RWPE2 (cell line): ENCODE measurements at regions not wholly inside any gene's neighbourhood (a gene's known extent, or its start where the extent isn't known, plus 50 kb on each side); places are given as distances from the start of the nearest gene placed in this dataset.

Experiments used
- ATAC-seq: fragments of 200-7000 bp; cut with Tn5 transposase; 3 replicates; pipeline ENCODE4 v1.9.1; 2021; ENCODE audit warnings: low read depth
- DNase-seq: peaks from one replicate; pipeline ENCODE4 v3.0.0-alpha.2; 2020; ENCODE audit warnings: low spot score
- H3K27ac ChIP-seq: fragments of 450-650 bp; 2 replicates; pipeline ENCODE4 v1.5.1; 2017; ENCODE audit warnings: mild to moderate bottlenecking; ENCODE audit not compliant: poor library complexity, severe bottlenecking
- H3K27me3 ChIP-seq: fragments of 250-450 bp; sonication (Bioruptor Pico); 2 replicates; pipeline ENCODE4 v1.5.1; 2021; ENCODE audit warnings: mild to moderate bottlenecking, moderate library complexity; ENCODE audit not compliant: insufficient read depth, poor library complexity, severe bottlenecking
- H3K36me3 ChIP-seq: fragments of 250-450 bp; sonication (Bioruptor Pico); 2 replicates; pipeline ENCODE4 v1.5.1; 2020; ENCODE audit warnings: low read depth, mild to moderate bottlenecking, moderate library complexity
- H3K4me1 ChIP-seq: fragments of 250-450 bp; sonication (Bioruptor Pico); 2 replicates; pipeline ENCODE4 v1.5.1; 2021; ENCODE audit warnings: mild to moderate bottlenecking, moderate library complexity; ENCODE audit not compliant: insufficient read depth, poor library complexity, severe bottlenecking
- H3K4me3 ChIP-seq: fragments of 250-450 bp; sonication (Bioruptor Pico); 2 replicates; pipeline ENCODE4 v1.5.1; 2021; ENCODE audit warnings: mild to moderate bottlenecking, moderate library complexity; ENCODE audit not compliant: severe bottlenecking
- H3K9me3 ChIP-seq: fragments of 250-450 bp; sonication (Bioruptor Pico); 2 replicates; pipeline ENCODE4 v1.5.1; 2021; ENCODE audit warnings: mild to moderate bottlenecking, moderate library complexity; ENCODE audit not compliant: severe bottlenecking
- CTCF ChIP-seq: fragments of 450-650 bp; IDR thresholded peaks from one replicate; pipeline ENCODE4 v1.5.1; 2017; ENCODE audit warnings: mild to moderate bottlenecking, moderate library complexity; ENCODE audit not compliant: poor library complexity, severe bottlenecking

GRCh38 chr7:109950256-109950655, 1140.7 kb upstream of the LRRN3 start:
- Histone ChIP-seq H3K9me3 (no peaks in the 10 kb centered on the region), H3K27ac (no peak overlapping the region), H3K27me3 (no peaks in the 10 kb centered on the region), H3K4me3 (no peak overlapping the region), H3K36me3 (no peaks in the 10 kb centered on the region), H3K4me1 (no peaks in the 10 kb centered on the region)
- ATAC-seq (no peak), DNase-seq (no peak)
- no peak for TF ChIP-seq CTCF

GRCh38 chr7:109950821-109951564, 1139.9 kb upstream of the LRRN3 start:
- no peak overlapping the region for H3K4me3 ChIP-seq
- H3K36me3 ChIP-seq: no peaks in the 10 kb centered on the region
- H3K4me1 ChIP-seq: no peaks in the 10 kb centered on the region
- no peak for TF ChIP-seq CTCF
- H3K9me3 ChIP-seq: no peaks in the 10 kb centered on the region
- no peak for DNase-seq
- no peak overlapping the region for H3K27ac ChIP-seq
- no peak for ATAC-seq
- no peaks in the 10 kb centered on the region for H3K27me3 ChIP-seq

GRCh38 chr7:109951565-109951928, 1139.4 kb upstream of the LRRN3 start:
- no peaks in the 10 kb centered on the region for H3K9me3 ChIP-seq
- no peaks in the 10 kb centered on the region for H3K36me3 ChIP-seq
- no peak for ATAC-seq
- H3K27me3 ChIP-seq: no peaks in the 10 kb centered on the region
- H3K4me1 ChIP-seq: no peaks in the 10 kb centered on the region
- H3K4me3 ChIP-seq: no peak overlapping the region
- no peak for TF ChIP-seq CTCF
- H3K27ac ChIP-seq: no peak overlapping the region
- DNase-seq: no peak

GRCh38 chr7:109955986-109956385, 1134.9 kb upstream of the LRRN3 start:
- TF ChIP-seq CTCF: no peak
- Histone ChIP-seq H3K27ac (no peak overlapping the region), H3K9me3 (no peaks in the 10 kb centered on the region), H3K27me3 (no peaks in the 10 kb centered on the region), H3K4me1 (no peaks in the 10 kb centered on the region), H3K36me3 (no peaks in the 10 kb centered on the region), H3K4me3 (no peak overlapping the region)
- no peak for ATAC-seq
- no peak for DNase-seq

GRCh38 chr7:109956916-109957315, 1134.0 kb upstream of the LRRN3 start:
- no peak for ATAC-seq

More at GRCh38 chr7:109956916-109957315, 1134.0 kb upstream of the LRRN3 start:
- TF ChIP-seq CTCF: no peak
- no peak overlapping the region for H3K4me3 ChIP-seq
- H3K27me3 ChIP-seq: no peaks in the 10 kb centered on the region
- no peak overlapping the region for H3K27ac ChIP-seq
- H3K9me3 ChIP-seq: no peaks in the 10 kb centered on the region
- H3K36me3 ChIP-seq: no peaks in the 10 kb centered on the region
- no peaks in the 10 kb centered on the region for H3K4me1 ChIP-seq
- DNase-seq: no peak
